HEK293T (cell line): ENCODE measurements at regions not wholly inside any gene's neighbourhood (a gene's known extent, or its start where the extent isn't known, plus 50 kb on each side); places are given as distances from the start of the nearest gene placed in this dataset.

Experiments
- CTCF ChIA-PET: fragments of 350-600 bp; formaldehyde crosslinking; extraction: SDS; loops from one replicate; lab custom pipeline; 2021; ENCODE audit warnings: antibody characterized with exemption, inconsistent platforms; lab: Yijun Ruan, JAX
- POLR2A ChIA-PET: fragments of 350-600 bp; formaldehyde crosslinking; extraction: SDS; loops from one replicate; lab custom pipeline; 2020; ENCODE audit warnings: antibody characterized with exemption, inconsistent platforms; lab: Yijun Ruan, JAX
- DNase-seq: peaks from one replicate; pipeline ENCODE4 v3.0.0; 2012; ENCODE audit warnings: mixed read lengths; ENCODE audit errors: extremely low spot score
- ARNT ChIP-seq: fragments of 450-650 bp; IDR thresholded peaks from 2 replicates; pipeline ENCODE4 v1.6.1; 2017; ENCODE audit warnings: mild to moderate bottlenecking
- BHLHE40 ChIP-seq: fragments of 450-650 bp; IDR thresholded peaks from 2 replicates; pipeline ENCODE4 v1.6.1; 2016; ENCODE audit warnings: mild to moderate bottlenecking, moderate library complexity, borderline replicate concordance
- CTBP1 ChIP-seq: fragments of 450-650 bp; IDR thresholded peaks from 2 replicates; pipeline ENCODE4 v1.6.1; 2016; ENCODE audit warnings: borderline replicate concordance
- ELF4 ChIP-seq: fragments of 450-650 bp; IDR thresholded peaks from 2 replicates; pipeline ENCODE4 v1.6.1; 2017; ENCODE audit warnings: antibody characterized with exemption
- FOXA1 ChIP-seq: fragments of 450-650 bp; IDR thresholded peaks from 2 replicates; pipeline ENCODE4 v1.6.1; 2016; ENCODE audit warnings: mild to moderate bottlenecking
- FOXK2 ChIP-seq: fragments of 450-650 bp; IDR thresholded peaks from 2 replicates; pipeline ENCODE4 v1.6.1; 2016; ENCODE audit warnings: mild to moderate bottlenecking
- FOXM1 ChIP-seq: fragments of 450-650 bp; IDR thresholded peaks from 2 replicates; pipeline ENCODE4 v1.6.1; 2017; ENCODE audit warnings: mild to moderate bottlenecking, borderline replicate concordance
- HDGF ChIP-seq: fragments of 450-650 bp; IDR thresholded peaks from 2 replicates; pipeline ENCODE4 v1.6.1; 2017; ENCODE audit warnings: antibody characterized with exemption, borderline replicate concordance
- L3MBTL2 ChIP-seq: fragments of 450-650 bp; conservative IDR thresholded peaks from 2 replicates; pipeline ENCODE4 v1.6.1; 2016; ENCODE audit warnings: mild to moderate bottlenecking
- LEF1 ChIP-seq: fragments of 450-650 bp; IDR thresholded peaks from 2 replicates; pipeline ENCODE4 v1.6.1; 2017; ENCODE audit warnings: mild to moderate bottlenecking, borderline replicate concordance
- NFRKB ChIP-seq: fragments of 450-650 bp; IDR thresholded peaks from 2 replicates; pipeline ENCODE4 v1.6.1; 2016; ENCODE audit warnings: mild to moderate bottlenecking, moderate library complexity
- SP1 ChIP-seq: fragments of 450-650 bp; IDR thresholded peaks from 2 replicates; pipeline ENCODE4 v1.6.1; 2017
- SUZ12 ChIP-seq: fragments of 450-650 bp; IDR thresholded peaks from 2 replicates; pipeline ENCODE4 v1.6.1; 2016; ENCODE audit warnings: mild to moderate bottlenecking
- TARDBP ChIP-seq: fragments of 450-650 bp; IDR thresholded peaks from 2 replicates; pipeline ENCODE4 v1.6.1; 2016
- ZNF384 ChIP-seq: fragments of 450-650 bp; IDR thresholded peaks from 2 replicates; pipeline ENCODE4 v1.6.1; 2016
- TF ChIP-seq, protein P1 (sequence below): fragments of 450-650 bp; IDR thresholded peaks from 2 replicates; pipeline ENCODE4 v1.6.1; 2016

DNA sequence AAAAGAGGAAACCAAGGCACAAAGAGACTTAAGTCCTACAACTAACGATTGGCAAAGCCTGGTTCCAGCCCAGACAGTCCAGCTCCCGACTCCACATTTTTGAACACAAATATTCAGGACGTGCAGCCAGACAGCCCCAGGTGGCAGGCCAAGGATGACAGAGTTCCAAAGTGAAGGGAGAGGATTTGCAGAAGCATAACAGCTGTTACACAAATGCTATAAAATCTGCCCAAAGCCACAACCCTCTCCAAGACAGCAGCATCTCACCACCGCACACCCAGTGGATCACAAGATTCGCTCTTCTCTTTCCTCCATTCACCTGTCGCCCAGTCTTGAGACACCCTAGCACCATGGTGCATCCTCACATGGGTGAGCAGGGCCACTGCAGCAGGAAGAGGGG lies 227.1 kb upstream of the ID2 start:
- ChIA-PET POLR2A (interaction anchor here (0.9 kb wide), 1 partner anchor 227 kb away, joined by 3 read pairs; the partner anchor contains the start of gene ID2), CTCF (no interaction called here)
- TF ChIP-seq SUZ12: no peak

DNA sequence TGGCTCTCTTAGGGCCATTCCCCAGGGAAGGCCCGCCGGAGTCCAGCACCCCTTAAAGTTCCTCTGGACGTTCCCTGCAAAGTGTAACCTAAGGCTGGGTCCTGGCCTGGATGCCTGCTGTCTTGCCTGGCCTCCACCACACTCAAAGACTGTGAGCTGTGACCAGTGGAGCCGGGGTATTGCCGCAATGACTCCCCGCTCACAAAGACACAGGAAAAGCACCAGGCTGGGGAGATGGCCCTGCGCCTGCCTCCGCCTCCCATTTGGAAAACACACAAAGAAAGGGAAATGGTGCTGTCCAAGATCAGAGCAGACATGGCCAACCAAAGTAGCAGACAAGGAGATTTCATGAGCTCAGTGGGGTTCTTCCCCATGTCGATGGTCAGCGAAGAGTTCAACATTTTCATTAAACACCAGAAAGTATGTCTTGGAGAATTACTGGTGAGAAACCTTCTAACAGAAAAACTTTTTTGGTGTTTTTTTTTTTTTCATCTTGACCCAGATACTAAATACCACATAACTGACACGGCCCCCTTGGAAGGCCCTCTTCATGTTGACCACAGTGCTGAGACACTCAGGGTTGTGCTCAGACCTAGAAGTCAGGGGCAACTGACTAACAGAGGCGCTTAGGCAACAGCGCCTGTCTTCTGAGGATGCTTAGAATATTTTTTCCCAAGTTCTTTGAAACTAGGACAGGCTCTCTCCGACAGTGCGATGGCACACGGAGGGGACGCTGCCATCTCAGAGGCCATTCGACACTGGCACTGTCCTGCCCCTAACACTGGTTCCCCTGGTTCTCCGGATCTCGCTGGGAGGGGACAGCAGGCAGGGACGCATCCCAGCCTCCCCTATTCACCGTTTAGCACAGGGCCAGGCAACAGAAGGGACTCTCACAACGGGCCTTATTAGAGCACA lies 226.4 kb upstream of the ID2 start:
- CTCF ChIA-PET: no interaction called here
- no peak for TF ChIP-seq ARNT
- TF ChIP-seq ZNF384: no peak
- no peak for TF ChIP-seq FOXA1
- no peak for TF ChIP-seq HDGF
- TF ChIP-seq NFRKB: no peak
- TF ChIP-seq L3MBTL2: no peak
- TF ChIP-seq LEF1: no peak
- TF ChIP-seq, protein P1, sequence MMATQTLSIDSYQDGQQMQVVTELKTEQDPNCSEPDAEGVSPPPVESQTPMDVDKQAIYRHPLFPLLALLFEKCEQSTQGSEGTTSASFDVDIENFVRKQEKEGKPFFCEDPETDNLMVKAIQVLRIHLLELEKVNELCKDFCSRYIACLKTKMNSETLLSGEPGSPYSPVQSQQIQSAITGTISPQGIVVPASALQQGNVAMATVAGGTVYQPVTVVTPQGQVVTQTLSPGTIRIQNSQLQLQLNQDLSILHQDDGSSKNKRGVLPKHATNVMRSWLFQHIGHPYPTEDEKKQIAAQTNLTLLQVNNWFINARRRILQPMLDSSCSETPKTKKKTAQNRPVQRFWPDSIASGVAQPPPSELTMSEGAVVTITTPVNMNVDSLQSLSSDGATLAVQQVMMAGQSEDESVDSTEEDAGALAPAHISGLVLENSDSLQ: no peak
- no peak for TF ChIP-seq SUZ12
- TF ChIP-seq FOXM1: no peak
- TF ChIP-seq TARDBP: no peak
- TF ChIP-seq CTBP1: no peak
- TF ChIP-seq SP1: no peak
- TF ChIP-seq ELF4: no peak
- TF ChIP-seq FOXK2: no peak
- TF ChIP-seq BHLHE40: no peak
- DNase-seq: no peak
- POLR2A ChIA-PET: no interaction called here

More for the DNA sequence above, 227.1 kb upstream of the ID2 start:
- no peak for DNase-seq

DNA sequence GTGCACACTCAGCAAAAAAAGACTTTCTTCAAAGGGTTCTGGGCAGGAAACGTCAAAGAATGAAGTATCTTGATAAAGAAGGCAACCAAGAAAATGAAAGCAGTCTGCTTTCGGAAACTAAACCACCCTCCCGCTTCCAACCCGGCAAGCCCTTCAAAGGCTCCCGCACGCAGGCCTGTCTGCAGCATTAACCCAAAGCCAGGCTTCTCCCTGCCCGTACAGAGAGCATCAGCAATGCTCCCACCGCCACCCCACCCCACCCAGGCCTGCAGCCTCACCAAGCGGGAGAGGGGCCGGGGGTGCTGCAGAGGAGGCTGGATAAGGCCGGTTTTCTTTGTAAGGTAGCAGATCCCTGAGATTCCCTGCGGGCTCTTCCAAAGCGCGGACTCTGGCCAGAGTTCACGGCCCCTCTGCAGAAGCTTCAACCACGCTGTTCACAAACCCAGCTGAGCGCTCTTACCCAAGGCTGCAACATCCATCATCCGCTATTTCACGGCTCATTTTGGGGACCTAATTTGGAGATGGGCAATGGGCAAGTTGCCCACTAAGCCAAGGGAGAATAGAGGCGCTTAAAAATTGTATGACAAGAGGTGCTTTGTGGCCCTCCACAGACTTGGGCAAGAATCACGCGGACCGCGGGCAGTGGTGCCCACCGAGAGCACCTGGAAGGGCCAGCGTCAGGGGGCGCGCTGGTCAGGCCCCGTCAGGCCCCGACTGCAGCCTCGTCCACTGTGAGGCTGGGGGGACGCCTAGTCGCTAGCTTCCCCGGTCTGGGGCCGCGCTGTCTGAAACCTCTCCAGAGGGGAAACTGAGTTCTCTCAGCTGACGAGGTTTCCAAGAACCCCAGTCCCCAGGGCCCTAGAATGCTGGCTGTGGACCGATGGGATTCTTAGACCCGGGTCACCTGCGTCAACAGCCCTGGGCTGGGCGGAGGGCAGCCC lies 225.4 kb upstream of the ID2 start:
- no peak for DNase-seq
- no peak for TF ChIP-seq ARNT
- TF ChIP-seq FOXM1: no peak
- no peak for TF ChIP-seq ZNF384
- TF ChIP-seq SUZ12: no peak
- TF ChIP-seq ELF4: no peak
- no peak for TF ChIP-seq HDGF
- no peak for TF ChIP-seq TARDBP
- TF ChIP-seq NFRKB: no peak
- TF ChIP-seq CTBP1: no peak
- TF ChIP-seq L3MBTL2: no peak
- TF ChIP-seq BHLHE40: no peak
- TF ChIP-seq, protein P1: no peak
- no peak for TF ChIP-seq SP1
- TF ChIP-seq FOXK2: no peak
- ChIA-PET CTCF (no interaction called here), POLR2A (no interaction called here)

DNA sequence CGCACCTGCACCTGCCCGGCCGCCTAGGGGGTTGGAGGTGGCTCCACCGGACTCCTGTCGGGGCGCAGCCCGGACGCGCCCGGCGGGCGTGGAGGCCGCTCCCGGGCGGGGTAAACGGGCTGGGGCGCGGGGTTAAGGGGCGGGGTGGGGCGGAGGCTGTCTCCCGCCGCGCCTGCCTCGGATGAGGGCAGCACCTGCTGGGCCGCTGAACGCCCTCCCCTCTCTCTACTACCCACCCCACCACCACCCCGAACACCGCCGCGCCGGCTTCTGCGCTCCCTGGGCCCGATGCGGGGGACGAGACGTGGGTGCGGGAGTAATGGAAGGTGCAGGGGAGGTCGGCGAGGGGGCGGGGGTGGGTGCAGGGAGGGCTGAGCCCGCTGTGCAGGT lies 224.8 kb upstream of the ID2 start:
- ChIA-PET CTCF (no interaction called here), POLR2A (no interaction called here)
- DNase-seq: no peak
- TF ChIP-seq ARNT: no peak
- TF ChIP-seq LEF1: no peak
- no peak for TF ChIP-seq SUZ12
- no peak for TF ChIP-seq ZNF384
- no peak for TF ChIP-seq NFRKB
- TF ChIP-seq, protein P1: no peak
- no peak for TF ChIP-seq CTBP1

DNA sequence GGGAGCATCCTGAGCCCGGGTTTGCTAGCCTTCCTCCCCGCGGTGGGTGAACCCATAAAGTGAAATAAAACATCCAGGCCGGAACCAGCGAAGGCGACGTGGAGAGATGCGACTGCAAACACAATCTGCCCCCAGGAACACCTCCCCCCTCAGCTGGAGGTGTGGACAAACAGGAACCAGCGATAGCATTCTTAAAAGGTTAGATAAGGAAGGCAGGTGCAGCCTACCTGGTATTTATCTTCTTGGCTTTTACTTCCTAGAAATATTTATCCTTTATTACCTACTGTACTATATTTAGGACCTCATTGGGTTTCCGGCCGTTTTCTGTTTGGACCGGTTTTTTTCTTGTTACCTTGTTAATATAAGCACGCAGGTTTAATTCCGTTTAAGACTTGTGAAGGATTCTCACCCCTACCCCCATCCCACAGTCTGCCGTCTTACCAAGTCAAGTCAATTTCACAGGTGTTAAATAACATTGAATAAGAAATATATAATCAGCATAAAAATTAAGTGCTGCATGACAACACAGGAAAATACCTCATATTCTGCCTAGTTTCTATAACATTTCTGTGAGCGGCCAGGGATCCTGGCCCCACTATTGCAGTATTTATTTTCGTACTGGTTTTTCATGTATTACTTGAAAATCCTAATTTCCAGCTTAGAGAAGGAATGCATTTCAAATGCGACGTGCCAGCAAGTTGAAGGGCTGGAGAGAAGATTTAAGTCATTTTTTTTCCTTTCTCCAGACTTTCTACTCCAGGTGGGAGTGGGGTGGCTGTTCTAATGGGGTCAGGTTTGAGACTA lies 224.0 kb upstream of the ID2 start:
- POLR2A ChIA-PET: no interaction called here
- TF ChIP-seq SP1: no peak
- no peak for TF ChIP-seq ELF4
- TF ChIP-seq TARDBP: no peak
- TF ChIP-seq ARNT: no peak
- TF ChIP-seq NFRKB: no peak
- no peak for TF ChIP-seq FOXM1
- TF ChIP-seq SUZ12: no peak
- TF ChIP-seq FOXA1: no peak
- no peak for TF ChIP-seq ZNF384
- TF ChIP-seq L3MBTL2: no peak
- no peak for TF ChIP-seq HDGF
- no peak for TF ChIP-seq LEF1
- no peak for TF ChIP-seq FOXK2
- DNase-seq: no peak
- CTCF ChIA-PET: no interaction called here
